ENCODE measurements at regions not wholly inside any gene's neighbourhood (a gene's known extent, or its start where the extent isn't known, plus 50 kb on each side); places are given as distances from the start of the nearest gene placed in this dataset.
"Not testable (repeated sequence)": the region's sequence is repeated elsewhere in the genome, so short reads cannot be mapped to it uniquely, and the experiment has no call there.

DNA sequence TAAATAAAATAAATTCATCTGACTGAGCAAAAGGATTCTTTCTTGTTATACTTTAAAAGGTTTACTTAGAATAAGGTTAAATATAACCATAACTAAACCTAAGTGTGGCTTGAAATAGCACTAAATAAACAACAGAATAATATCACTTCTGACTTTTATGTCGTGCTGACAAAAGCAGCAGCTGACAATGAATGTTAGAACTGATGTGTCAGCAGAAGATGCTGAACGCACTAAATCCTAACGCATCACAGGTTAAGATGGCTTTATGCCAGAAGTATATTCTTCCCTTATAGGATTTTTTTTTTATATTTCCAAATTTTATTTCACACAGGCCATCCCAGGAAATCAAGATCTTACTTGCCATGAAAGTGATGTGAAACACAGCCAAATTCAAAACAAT is 558.3 kb upstream of the NBEA start:
- Histone ChIP-seq H3K79me2 (no peaks in the 10 kb centered on the region), H3K9me3 (ENCODE audit: control insufficient read depth, low read length) (no peaks in the 10 kb centered on the region), H3K27ac (no peak overlapping the region), H3K4me2 (ENCODE audit: low read length) (no peak overlapping the region), H2AFZ (no peak overlapping the region), H3K4me1 (no peaks in the 10 kb centered on the region), H3K27me3 (ENCODE audit: control insufficient read depth, insufficient read depth, low read length) (no peaks in the 10 kb centered on the region), H3K4me3 (ENCODE audit: low read depth, low read length) (no peak overlapping the region), H3K36me3 (ENCODE audit: control insufficient read depth, insufficient read depth, low read length) (no peaks in the 10 kb centered on the region), H3K9ac (no peak overlapping the region)
- TF ChIP-seq, protein P1, sequence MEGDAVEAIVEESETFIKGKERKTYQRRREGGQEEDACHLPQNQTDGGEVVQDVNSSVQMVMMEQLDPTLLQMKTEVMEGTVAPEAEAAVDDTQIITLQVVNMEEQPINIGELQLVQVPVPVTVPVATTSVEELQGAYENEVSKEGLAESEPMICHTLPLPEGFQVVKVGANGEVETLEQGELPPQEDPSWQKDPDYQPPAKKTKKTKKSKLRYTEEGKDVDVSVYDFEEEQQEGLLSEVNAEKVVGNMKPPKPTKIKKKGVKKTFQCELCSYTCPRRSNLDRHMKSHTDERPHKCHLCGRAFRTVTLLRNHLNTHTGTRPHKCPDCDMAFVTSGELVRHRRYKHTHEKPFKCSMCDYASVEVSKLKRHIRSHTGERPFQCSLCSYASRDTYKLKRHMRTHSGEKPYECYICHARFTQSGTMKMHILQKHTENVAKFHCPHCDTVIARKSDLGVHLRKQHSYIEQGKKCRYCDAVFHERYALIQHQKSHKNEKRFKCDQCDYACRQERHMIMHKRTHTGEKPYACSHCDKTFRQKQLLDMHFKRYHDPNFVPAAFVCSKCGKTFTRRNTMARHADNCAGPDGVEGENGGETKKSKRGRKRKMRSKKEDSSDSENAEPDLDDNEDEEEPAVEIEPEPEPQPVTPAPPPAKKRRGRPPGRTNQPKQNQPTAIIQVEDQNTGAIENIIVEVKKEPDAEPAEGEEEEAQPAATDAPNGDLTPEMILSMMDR (IDR thresholded peaks at IDR 0.05), result no peak

DNA sequence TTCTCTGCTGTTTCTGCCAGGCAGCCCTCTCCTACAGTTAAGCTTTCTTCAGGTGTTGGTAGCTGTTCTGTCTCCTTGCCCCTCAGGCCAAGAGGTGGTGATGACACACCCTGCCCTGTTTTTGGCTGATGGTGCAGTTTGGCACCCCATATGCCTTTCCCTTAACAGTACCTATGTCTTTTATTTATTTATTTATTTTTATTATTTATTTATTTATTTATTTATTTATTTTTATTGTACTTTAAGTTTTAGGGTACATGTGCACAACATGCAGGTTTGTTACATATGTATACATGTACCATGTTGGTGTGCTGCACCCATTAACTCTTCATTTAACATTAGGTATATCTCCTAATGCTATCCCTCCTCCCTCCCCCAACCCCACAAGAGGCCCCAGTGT is 555.8 kb upstream of the NBEA start:
- H3K4me1 ChIP-seq; H3K79me2 ChIP-seq; H3K4me2 ChIP-seq (ENCODE audit: low read length); H3K9me3 ChIP-seq (ENCODE audit: control insufficient read depth, low read length); H3K36me3 ChIP-seq (ENCODE audit: control insufficient read depth, insufficient read depth, low read length); H2AFZ ChIP-seq; H3K4me3 ChIP-seq (ENCODE audit: low read depth, low read length); H3K27ac ChIP-seq; H3K27me3 ChIP-seq (ENCODE audit: control insufficient read depth, insufficient read depth, low read length); H3K9ac ChIP-seq: not testable (repeated sequence)

DNA sequence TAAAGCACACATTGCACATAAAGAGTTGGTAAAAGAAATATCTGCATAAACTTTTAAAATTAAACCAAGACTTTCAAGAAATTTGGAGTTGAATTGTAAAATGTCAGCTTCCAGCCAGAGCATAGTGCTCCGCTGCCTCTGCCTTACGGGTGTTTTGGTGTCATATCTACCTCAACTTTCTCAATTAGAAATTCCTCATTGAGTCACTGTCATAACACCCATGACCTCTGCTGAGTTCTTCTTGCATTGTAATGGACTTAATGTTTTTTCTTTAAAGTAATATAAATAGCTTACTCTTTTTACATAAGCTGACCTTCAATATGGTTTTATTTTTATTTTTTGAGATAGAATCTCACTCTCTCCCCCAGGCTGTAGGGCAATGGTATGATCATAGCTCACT is 551.0 kb upstream of the NBEA start:
- Histone ChIP-seq H3K36me3 (ENCODE audit: control insufficient read depth, insufficient read depth, low read length) (no peaks in the 10 kb centered on the region), H3K9ac (no peak overlapping the region), H3K9me3 (ENCODE audit: control insufficient read depth, low read length) (no peaks in the 10 kb centered on the region), H3K4me2 (ENCODE audit: low read length) (no peak overlapping the region), H3K4me3 (ENCODE audit: low read depth, low read length) (no peak overlapping the region), H3K27ac (no peak overlapping the region), H2AFZ (no peak overlapping the region), H3K27me3 (ENCODE audit: control insufficient read depth, insufficient read depth, low read length) (no peaks in the 10 kb centered on the region), H3K79me2 (no peaks in the 10 kb centered on the region), H3K4me1 (no peaks in the 10 kb centered on the region)
- TF ChIP-seq, protein P1 (IDR thresholded peaks at IDR 0.05), result no peak

DNA sequence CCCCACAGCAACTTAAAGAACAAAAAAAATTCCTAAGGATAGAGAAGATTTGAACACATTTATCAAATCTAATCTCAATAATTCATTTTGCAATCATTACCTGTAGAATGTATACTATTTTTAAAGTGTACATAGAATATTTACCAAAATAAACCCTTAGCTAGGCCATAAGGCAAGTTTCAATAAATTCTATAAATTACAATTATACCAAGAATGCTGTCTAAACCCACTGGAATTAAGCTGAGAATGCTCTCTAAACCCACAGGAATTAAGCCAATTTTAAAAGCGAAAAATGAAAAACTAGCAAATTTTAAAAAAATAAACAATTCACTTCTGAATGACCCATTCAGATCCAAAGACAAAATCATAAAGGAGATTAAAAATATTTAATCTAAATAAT is 540.4 kb upstream of the NBEA start:
- Histone ChIP-seq H2AFZ (no peak overlapping the region), H3K9me3 (ENCODE audit: control insufficient read depth, low read length) (no peaks in the 10 kb centered on the region), H3K4me1 (no peaks in the 10 kb centered on the region), H3K4me2 (ENCODE audit: low read length) (no peak overlapping the region), H3K27ac (no peak overlapping the region), H3K9ac (no peak overlapping the region), H3K4me3 (ENCODE audit: low read depth, low read length) (no peak overlapping the region), H3K36me3 (ENCODE audit: control insufficient read depth, insufficient read depth, low read length) (no peaks in the 10 kb centered on the region), H3K27me3 (ENCODE audit: control insufficient read depth, insufficient read depth, low read length) (no peaks in the 10 kb centered on the region), H3K79me2 (no peaks in the 10 kb centered on the region)
- TF ChIP-seq, protein P1 (IDR thresholded peaks at IDR 0.05), result no peak

DNA sequence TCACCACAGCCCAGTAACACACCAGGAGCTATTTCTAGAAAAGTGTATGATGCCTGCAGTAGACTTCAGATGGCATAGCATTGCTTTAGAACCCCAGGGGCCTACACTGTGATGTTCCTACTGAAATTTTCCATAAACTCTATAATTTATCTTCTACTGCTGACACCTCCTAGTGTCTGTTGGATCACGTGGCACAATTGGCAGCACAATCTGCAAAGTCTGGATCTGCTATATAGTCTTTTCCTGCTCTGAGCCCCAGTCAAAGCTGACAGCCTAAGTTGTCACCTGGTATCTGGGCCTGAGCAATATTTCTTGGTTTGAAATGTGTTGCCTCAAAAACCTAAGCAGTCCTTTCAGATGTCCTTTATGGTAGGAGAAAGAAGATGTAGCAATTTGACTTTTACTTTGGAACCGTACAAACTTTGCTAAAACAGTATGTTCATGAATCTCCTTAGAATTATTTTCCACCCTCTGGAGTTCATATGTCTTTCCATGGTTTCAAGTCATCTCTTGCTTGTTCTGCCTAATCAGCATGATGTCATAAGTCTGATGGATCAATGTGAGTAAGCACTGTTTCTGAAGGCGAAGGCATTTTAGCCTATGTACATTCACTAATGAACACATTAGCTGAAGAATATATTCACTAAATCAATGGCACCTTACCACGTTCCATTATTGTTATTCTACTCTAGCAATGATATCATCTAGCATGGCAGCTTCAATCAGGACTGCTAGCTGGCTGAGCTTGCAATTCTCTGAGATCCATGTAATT is 536.5 kb upstream of the NBEA start:
- no peaks in the 10 kb centered on the region for H3K27me3 ChIP-seq (ENCODE audit: control insufficient read depth, insufficient read depth, low read length)
- no peaks in the 10 kb centered on the region for H3K9me3 ChIP-seq (ENCODE audit: control insufficient read depth, low read length)
- no peak overlapping the region for H3K4me2 ChIP-seq (ENCODE audit: low read length)
- no peak overlapping the region for H3K9ac ChIP-seq
- TF ChIP-seq, protein P1 (IDR thresholded peaks at IDR 0.05), result no peak
- no peak overlapping the region for H3K27ac ChIP-seq
- H3K4me1 ChIP-seq, result no peaks in the 10 kb centered on the region
- no peaks in the 10 kb centered on the region for H3K79me2 ChIP-seq
- no peak overlapping the region for H3K4me3 ChIP-seq (ENCODE audit: low read depth, low read length)
- no peaks in the 10 kb centered on the region for H3K36me3 ChIP-seq (ENCODE audit: control insufficient read depth, insufficient read depth, low read length)
- H2AFZ ChIP-seq, result no peak overlapping the region
